ENCODE measurements at regions not wholly inside any gene's neighbourhood (a gene's known extent, or its start where the extent isn't known, plus 50 kb on each side); places are given as distances from the start of the nearest gene placed in this dataset.

DNA sequence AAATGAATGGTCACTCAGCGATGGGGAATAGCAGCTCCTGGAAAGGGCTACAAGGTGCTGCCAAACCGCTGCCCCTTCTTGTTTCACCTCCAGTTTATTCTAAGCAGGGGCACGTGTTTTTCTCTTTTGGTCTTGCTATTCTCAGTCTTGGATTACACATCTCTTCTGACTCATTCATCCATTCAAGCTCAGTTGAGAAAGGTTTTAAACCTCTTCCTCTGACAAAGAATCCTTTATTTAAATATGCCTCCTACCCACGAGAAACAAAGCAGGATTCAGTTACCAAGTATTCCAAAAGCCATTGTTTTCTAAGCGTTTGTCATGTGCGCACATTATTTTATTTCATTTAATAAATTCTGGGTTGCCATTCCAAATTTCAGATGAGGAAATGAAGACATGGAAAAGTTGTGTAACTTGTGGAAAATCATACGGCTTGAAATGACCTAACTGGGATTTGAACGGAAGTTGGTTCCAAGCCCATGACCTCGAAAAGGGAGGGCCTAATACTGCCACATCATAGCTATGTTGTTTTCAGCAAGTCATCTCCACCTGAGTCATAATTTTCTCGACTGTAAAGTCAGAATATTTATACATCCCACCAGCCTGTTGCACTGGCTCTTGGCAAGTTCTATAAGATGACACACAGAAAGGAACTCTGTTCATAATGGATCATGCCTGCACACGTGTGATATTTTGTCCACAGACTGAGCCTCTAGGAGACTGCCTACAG, 292.0 kb upstream of the SLCO3A1 start:
- Histone ChIP-seq H3K27ac (ENCODE audit: extremely low read length, insufficient read depth, low read length) (no peak overlapping the region), H3K36me3 (replicated peaks in 1 of 2; ENCODE audit: control insufficient read depth in 1 of 2, insufficient read depth in 2 of 2, low read length in 2 of 2) (no peaks in the 10 kb centered on the region), H2AFZ (ENCODE audit: low read length) (no peak overlapping the region), H3K4me2 (ENCODE audit: low read depth, low read length) (no peak overlapping the region), H3K27me3 (ENCODE audit: control insufficient read depth in 1 of 2, insufficient read depth in 2 of 2, low read length in 2 of 2) (no peaks in the 10 kb centered on the region), H4K20me1 (ENCODE audit: insufficient read depth, low read length) (no peaks in the 10 kb centered on the region), H3K4me1 (ENCODE audit: insufficient read depth, low read length) (peaks cover 6% of the 10 kb centered on the region), H3K9me3 (ENCODE audit: low read length) (no peaks in the 10 kb centered on the region), H3K9ac (ENCODE audit: insufficient read depth, low read depth, low read length) (no peak overlapping the region), H3K4me3 (replicated peaks in 1 of 3; ENCODE audit: insufficient read depth in 1 of 3, low read depth in 2 of 3, low read length in 3 of 3) (no peak overlapping the region), H3K79me2 (ENCODE audit: insufficient read depth, low read length) (no peaks in the 10 kb centered on the region)
- FAIRE-seq, result no peak
- no TSS peak for BruUV-seq (replicated peaks)
- CTCF ChIA-PET (ENCODE audit: low intra/inter-chr PET ratio, low total read pairs), result no interaction called here
- no peak for TF ChIP-seq ARID3A (IDR thresholded peaks at IDR 0.05; ENCODE audit: low read depth, low read length)
- TF ChIP-seq REPIN1 (CRISPR knock-in tag; IDR thresholded peaks at IDR 0.05; ENCODE audit: borderline replicate concordance, low read depth), result no peak
- TF ChIP-seq DDIT3 (CRISPR knock-in tag; IDR thresholded peaks at IDR 0.05), result no peak
- TF ChIP-seq TRIM24 (CRISPR knock-in tag; IDR thresholded peaks at IDR 0.05), result no peak
- no peak for TF ChIP-seq NFE2L1 (CRISPR knock-in tag; IDR thresholded peaks at IDR 0.05; ENCODE audit: borderline replicate concordance)
- TF ChIP-seq GMEB1 (CRISPR knock-in tag; IDR thresholded peaks at IDR 0.05; ENCODE audit: borderline replicate concordance), result no peak
- no peak for TF ChIP-seq ZBTB7B (CRISPR knock-in tag; IDR thresholded peaks at IDR 0.05)
- no peak for TF ChIP-seq EEA1 (CRISPR knock-in tag; IDR thresholded peaks at IDR 0.05; ENCODE audit: borderline replicate concordance)
- TF ChIP-seq PCBP2 (optimal IDR thresholded peaks at IDR 0.05; ENCODE audit: low read depth, low read length, poor library complexity, severe bottlenecking), result no peak
- no peak for TF ChIP-seq ZNF556 (CRISPR knock-in tag; IDR thresholded peaks at IDR 0.05; ENCODE audit: borderline replicate concordance)
- TF ChIP-seq ZNF414 (CRISPR knock-in tag; IDR thresholded peaks at IDR 0.05), result no peak
- no peak for TF ChIP-seq XRCC5 (optimal IDR thresholded peaks at IDR 0.05; ENCODE audit: low read length)
- TF ChIP-seq ZNF616 (CRISPR knock-in tag; IDR thresholded peaks at IDR 0.05; ENCODE audit: low read depth), result no peak
- TF ChIP-seq ZFYVE20 (CRISPR knock-in tag; IDR thresholded peaks at IDR 0.05; ENCODE audit: borderline replicate concordance, low read depth), result no peak
- TF ChIP-seq ZSCAN12 (CRISPR knock-in tag; IDR thresholded peaks at IDR 0.05), result no peak
- no peak for TF ChIP-seq ETV5 (CRISPR knock-in tag; IDR thresholded peaks at IDR 0.05; ENCODE audit: borderline replicate concordance)
- TF ChIP-seq ZNF672 (CRISPR knock-in tag; IDR thresholded peaks at IDR 0.05), result no peak
- TF ChIP-seq ZNF570 (CRISPR knock-in tag; IDR thresholded peaks at IDR 0.05; ENCODE audit: borderline replicate concordance), result no peak
- TF ChIP-seq, protein P1, sequence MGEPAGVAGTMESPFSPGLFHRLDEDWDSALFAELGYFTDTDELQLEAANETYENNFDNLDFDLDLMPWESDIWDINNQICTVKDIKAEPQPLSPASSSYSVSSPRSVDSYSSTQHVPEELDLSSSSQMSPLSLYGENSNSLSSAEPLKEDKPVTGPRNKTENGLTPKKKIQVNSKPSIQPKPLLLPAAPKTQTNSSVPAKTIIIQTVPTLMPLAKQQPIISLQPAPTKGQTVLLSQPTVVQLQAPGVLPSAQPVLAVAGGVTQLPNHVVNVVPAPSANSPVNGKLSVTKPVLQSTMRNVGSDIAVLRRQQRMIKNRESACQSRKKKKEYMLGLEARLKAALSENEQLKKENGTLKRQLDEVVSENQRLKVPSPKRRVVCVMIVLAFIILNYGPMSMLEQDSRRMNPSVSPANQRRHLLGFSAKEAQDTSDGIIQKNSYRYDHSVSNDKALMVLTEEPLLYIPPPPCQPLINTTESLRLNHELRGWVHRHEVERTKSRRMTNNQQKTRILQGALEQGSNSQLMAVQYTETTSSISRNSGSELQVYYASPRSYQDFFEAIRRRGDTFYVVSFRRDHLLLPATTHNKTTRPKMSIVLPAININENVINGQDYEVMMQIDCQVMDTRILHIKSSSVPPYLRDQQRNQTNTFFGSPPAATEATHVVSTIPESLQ (CRISPR knock-in tag; conservative IDR thresholded peaks at IDR 0.05), result no peak
- 35% methylated on average over 11 of the region's 11 CpGs for WGBS (ENCODE audit: low lambda C conversion rate)
- POLR2A ChIA-PET, result no interaction called here
- intact Hi-C loops (cut with micrococcal nuclease; ENCODE audit: unreplicated experiment), result no loop called here
- DNase-seq (ENCODE audit: low spot score), result no peak
- no peak for ATAC-seq
- in situ Hi-C loops (cut with HindIII; ENCODE audit: extremely low pct_ligation_motif_present, low pct_unique_long_range_greater_than_20kb), result no loop called here

All from HepG2 (cell line).